Peyer's patch (tissue), 4 donors: ENCODE measurements at regions not wholly inside any gene's neighbourhood (a gene's known extent, or its start where the extent isn't known, plus 50 kb on each side); places are given as distances from the start of the nearest gene placed in this dataset.

Experiments
- DNase-seq, 3 donors: peaks; one replicate each; pipeline ENCODE4 v3.0.0-alpha.2; 2017 to 2019
- H3K27ac ChIP-seq, 4 donors: fragments of 200-600 bp; sonication (generic); one replicate each; pipeline ENCODE4 v1.5.1; 2016 to 2019
- H3K27me3 ChIP-seq, 2 donors: fragments of 200-600 bp; sonication (generic); one replicate each; pipeline ENCODE4 v1.5.1; 2019
- H3K36me3 ChIP-seq, 3 donors: fragments of 200-600 bp; sonication (generic); one replicate each; pipeline ENCODE4 v1.5.1; 2016 to 2019
- H3K4me1 ChIP-seq, 4 donors: fragments of 200-600 bp; sonication (generic); one replicate each; pipeline ENCODE4 v1.5.1; 2016 to 2019
- H3K4me3 ChIP-seq, 4 donors: fragments of 200-600 bp; sonication (generic); 1 replicate in 3 of 4; 2 replicates in 1 of 4; pipeline ENCODE4 v1.5.1; 2016 to 2019; ENCODE audit warnings: mild to moderate bottlenecking in 1 of 4
- H3K9me3 ChIP-seq, 4 donors: fragments of 200-600 bp; sonication (generic); one replicate each; pipeline ENCODE4 v1.5.1; 2016 to 2019; ENCODE audit warnings: mild to moderate bottlenecking in 1 of 4
- CTCF ChIP-seq, 6 experiments: fragments of 450-650 bp in 4 of 6; fragments of 200-600 bp in 2 of 6; sonication (generic) in 1 of 6; IDR thresholded peaks; one replicate each; pipeline ENCODE4 v1.5.1; 2017 to 2019; ENCODE audit warnings: antibody characterized with exemption in 6 of 6, mild to moderate bottlenecking in 3 of 6, moderate library complexity in 1 of 6
- POLR2A ChIP-seq, 2 donors: fragments of 450-650 bp; IDR thresholded peaks; one replicate each; pipeline ENCODE4 v1.5.1; 2017; ENCODE audit warnings: antibody characterized with exemption in 2 of 2, mild to moderate bottlenecking in 2 of 2, moderate library complexity in 2 of 2

- TF ChIP-seq CTCF (IDR thresholded peaks at IDR 0.05) (no peak), POLR2A (IDR thresholded peaks at IDR 0.05) (no peak)
- Histone ChIP-seq H3K4me3 (no peak overlapping the region), H3K9me3 (no peaks in the 10 kb centered on the region), H3K27ac (no peak overlapping the region), H3K36me3 (no peaks in the 10 kb centered on the region), H3K27me3 (no peaks in the 10 kb centered on the region), H3K4me1 (no peaks in the 10 kb centered on the region)
- no peak for DNase-seq
These were observed 646.6 kb downstream of the TOX3 start for GRCh38 chr16:51900221-51900780.

GRCh38 chr16:51898872-51899271 lies 648.1 kb downstream of the TOX3 start:
- no peak for DNase-seq
- Histone ChIP-seq H3K4me3 (no peak overlapping the region), H3K4me1 (no peaks in the 10 kb centered on the region), H3K36me3 (no peaks in the 10 kb centered on the region), H3K27ac (no peak overlapping the region), H3K9me3 (no peaks in the 10 kb centered on the region), H3K27me3 (no peaks in the 10 kb centered on the region)
- TF ChIP-seq POLR2A (IDR thresholded peaks at IDR 0.05) (no peak), CTCF (IDR thresholded peaks at IDR 0.05) (no peak)

- TF ChIP-seq POLR2A (IDR thresholded peaks at IDR 0.05) = no peak
- no peak for TF ChIP-seq CTCF (IDR thresholded peaks at IDR 0.05)
- Histone ChIP-seq H3K27me3 (no peaks in the 10 kb centered on the region), H3K36me3 (no peaks in the 10 kb centered on the region), H3K9me3 (no peaks in the 10 kb centered on the region), H3K4me1 (no peaks in the 10 kb centered on the region), H3K27ac (no peak overlapping the region), H3K4me3 (no peak overlapping the region)
- no peak for DNase-seq
These were observed 650.9 kb downstream of the TOX3 start for GRCh38 chr16:51896013-51896412.

GRCh38 chr16:51892293-51893007 lies 654.5 kb downstream of the TOX3 start:
- TF ChIP-seq CTCF (IDR thresholded peaks at IDR 0.05) = no peak
- no peak for TF ChIP-seq POLR2A (IDR thresholded peaks at IDR 0.05)
- Histone ChIP-seq H3K27me3 (no peaks in the 10 kb centered on the region), H3K36me3 (no peaks in the 10 kb centered on the region), H3K9me3 (no peaks in the 10 kb centered on the region), H3K4me3 (no peak overlapping the region), H3K27ac (no peak overlapping the region), H3K4me1 (no peaks in the 10 kb centered on the region)
- DNase-seq = no peak

- DNase-seq = no peak
- no peaks in the 10 kb centered on the region for H3K27me3 ChIP-seq
- no peak for TF ChIP-seq POLR2A (IDR thresholded peaks at IDR 0.05)
- TF ChIP-seq CTCF (IDR thresholded peaks at IDR 0.05) = no peak
- no peaks in the 10 kb centered on the region for H3K9me3 ChIP-seq
- no peak overlapping the region for H3K4me3 ChIP-seq
- H3K27ac ChIP-seq = no peak overlapping the region
- H3K4me1 ChIP-seq = no peaks in the 10 kb centered on the region
- no peaks in the 10 kb centered on the region for H3K36me3 ChIP-seq
These were observed 658.4 kb downstream of the TOX3 start for GRCh38 chr16:51888534-51888933.
